K562 (cell line): ENCODE measurements at regions not wholly inside any gene's neighbourhood (a gene's known extent, or its start where the extent isn't known, plus 50 kb on each side); places are given as distances from the start of the nearest gene placed in this dataset.

ENCODE experiments used
- ATAC-seq: fragments of 200-7000 bp; cut with Tn5 transposase; 3 replicates; pipeline ENCODE4 v1.9.1; 2020; ENCODE audit warnings: moderate library complexity
- BruUV-seq: library from RNA; stranded (reverse); fragments of 400-500 nt; replicated peaks from 2 replicates; lab custom pipeline; 2021; lab: Mats Ljungman, UMichigan
- CTCF ChIA-PET: fragments of 300-600 bp; formaldehyde crosslinking; extraction: SDS; loops from one replicate; lab custom pipeline; 2021; ENCODE audit warnings: low intra/inter-chr PET ratio; lab: Yijun Ruan, JAX
- POLR2A ChIA-PET: fragments of 300-600, 350-650 bp; sonication (Branson Sonifier 250); formaldehyde crosslinking; extraction: SDS; loops from one replicate; lab custom pipeline; 2021; ENCODE audit warnings: antibody characterized with exemption, inconsistent platforms; lab: Yijun Ruan, JAX
- DNase-seq, 4 experiments: peaks; one replicate each; pipeline versions ENCODE4 v3.0.0 to v3.0.0-alpha.2; 2011 to 2018; ENCODE audit warnings: low spot score in 3 of 4, mixed read lengths in 3 of 4; ENCODE audit errors: extremely low read depth in 1 of 4
- FAIRE-seq: peaks from 2 replicates; lab custom pipeline; 2011; peaks lifted over from hg19 to GRCh38; lab: Jason Lieb, UNC
- H2AFZ ChIP-seq: 2 replicates; pipeline ENCODE4 v1.6.0; 2011; ENCODE audit warnings: low read depth, low read length, control low read depth, inconsistent platforms
- H3K27ac ChIP-seq: fragments of 200-600 bp; 3 replicates; pipeline ENCODE4 v1.8.0; 2011; ENCODE audit warnings: low read depth, mild to moderate bottlenecking, control low read depth, inconsistent platforms, low read length, moderate library complexity, mixed read lengths; ENCODE audit errors: extremely low read depth
- H3K27me3 ChIP-seq, 2 experiments: fragments of 300-600 bp in 1 of 2; 2 replicates in 1 of 2; 3 replicates in 1 of 2; pipeline versions ENCODE4 v1.6.0 to v1.8.0; 2011; ENCODE audit warnings: inconsistent platforms in 2 of 2, low read length in 2 of 2, mild to moderate bottlenecking in 1 of 2, mixed read lengths in 1 of 2, moderate library complexity in 1 of 2; ENCODE audit not compliant: control insufficient read depth in 2 of 2, insufficient read depth in 2 of 2
- H3K36me3 ChIP-seq: fragments of 300-600 bp; 3 replicates; pipeline ENCODE4 v1.8.0; 2011; ENCODE audit warnings: mild to moderate bottlenecking, low read length, inconsistent platforms; ENCODE audit not compliant: control insufficient read depth, insufficient read depth
- H3K4me1 ChIP-seq, 2 experiments: fragments of 200-600 bp in 1 of 2; replicated peaks in 1 of 2; 2 replicates in 1 of 2; 3 replicates in 1 of 2; pipeline versions ENCODE4 v1.5.1 to v1.8.0; 2011; ENCODE audit warnings: inconsistent platforms in 2 of 2, low read length in 2 of 2, mild to moderate bottlenecking in 1 of 2, mixed read lengths in 1 of 2, moderate library complexity in 1 of 2; ENCODE audit not compliant: control insufficient read depth in 2 of 2, insufficient read depth in 2 of 2
- H3K4me2 ChIP-seq: 2 replicates; pipeline ENCODE4 v1.6.1; 2011; ENCODE audit warnings: low read length, control low read depth, inconsistent platforms, mixed read lengths; ENCODE audit not compliant: insufficient read depth
- H3K4me3 ChIP-seq: fragments of 200-600 bp; sonication (generic), shearing (Covaris generic); 2 replicates; pipeline ENCODE4 v1.5.1; 2016; ENCODE audit warnings: control low read depth, inconsistent platforms
- H3K79me2 ChIP-seq: fragments of 200-600 bp; 3 replicates; pipeline ENCODE4 v1.8.0; 2011; ENCODE audit warnings: low read length, inconsistent platforms; ENCODE audit not compliant: control insufficient read depth, insufficient read depth
- H3K9ac ChIP-seq, 2 experiments: 2 replicates each; pipeline versions ENCODE4 v1.6.0 to v1.6.1; 2011; ENCODE audit warnings: low read depth in 2 of 2, low read length in 2 of 2, control low read depth in 1 of 2, inconsistent platforms in 1 of 2, mild to moderate bottlenecking in 1 of 2, mixed read lengths in 1 of 2; ENCODE audit not compliant: insufficient read depth in 1 of 2
- H3K9me1 ChIP-seq: one replicate; pipeline ENCODE4 v1.6.0; 2011; ENCODE audit warnings: inconsistent platforms, mild to moderate bottlenecking, low read length, moderate library complexity; ENCODE audit not compliant: control insufficient read depth, insufficient read depth
- H3K9me3 ChIP-seq: replicated peaks from 2 replicates; pipeline ENCODE4 v1.5.1; 2011; ENCODE audit warnings: low read depth, low read length, inconsistent platforms; ENCODE audit not compliant: control insufficient read depth, insufficient read depth
- H4K20me1 ChIP-seq: replicated peaks from 2 replicates; pipeline ENCODE4 v1.6.1; 2011; ENCODE audit warnings: low read length, inconsistent platforms, mixed read lengths; ENCODE audit not compliant: control insufficient read depth, insufficient read depth
- CCAR2 ChIP-seq: fragments of 200-400 bp; formaldehyde crosslinking; IDR thresholded peaks from 2 replicates; pipeline ENCODE4 v1.6.1; 2017; ENCODE audit warnings: mild to moderate bottlenecking, low read depth, low read length
- FOXP1 ChIP-seq: sonication (generic); formaldehyde crosslinking; IDR thresholded peaks from 2 replicates; pipeline ENCODE4 v1.8.0; 2022; ENCODE audit warnings: mild to moderate bottlenecking, missing genetic modification reagents
- HNRNPLL ChIP-seq: fragments of 200-400 bp; formaldehyde crosslinking; IDR thresholded peaks from 2 replicates; pipeline ENCODE4 v1.6.1; 2017; ENCODE audit warnings: low read length, low read depth, mild to moderate bottlenecking; ENCODE audit not compliant: poor library complexity, severe bottlenecking
- MTA2 ChIP-seq: fragments of 450-650 bp; IDR thresholded peaks from 2 replicates; pipeline ENCODE4 v1.6.1; 2016; ENCODE audit warnings: low read depth
- PYGO2 ChIP-seq: fragments of 450-650 bp; IDR thresholded peaks from 2 replicates; pipeline ENCODE4 v1.6.1; 2016; ENCODE audit warnings: mild to moderate bottlenecking, missing genetic modification characterization, moderate library complexity, missing compliant biosample characterization
- XRCC3 ChIP-seq: fragments of 450-650 bp; IDR thresholded peaks from 2 replicates; pipeline ENCODE4 v1.6.1; 2017; ENCODE audit warnings: mild to moderate bottlenecking, moderate library complexity
- WGBS: fragments of 100-300 bp; shearing (Covaris generic); methylation state at CpG from one replicate; pipeline ENCODE4 v1.1.6; 2016; ENCODE audit warnings: low coverage, mixed read lengths; ENCODE audit not compliant: insufficient coverage; ENCODE audit errors: missing lambda C conversion rate; 5-methylcytosine and 5-hydroxymethylcytosine counted together
- in situ Hi-C: fragments of 300-500 bp; cut with MboI; formaldehyde crosslinking; loops from 4 replicates; pipeline ENCODE4 v1.15.0; 2018; ENCODE audit warnings: inconsistent platforms, mixed read lengths
- intact Hi-C: fragments of 100-400 bp; cut with micrococcal nuclease; formaldehyde crosslinking; loops from 2 replicates; pipeline ENCODE4 v1.14.2; 2022
- TF ChIP-seq, protein P1 (sequence below): fragments of 250-450 bp; sonication (Bioruptor Pico); IDR thresholded peaks from 2 replicates; pipeline ENCODE4 v1.8.0; 2022; ENCODE audit warnings: moderate library complexity, mild to moderate bottlenecking, inconsistent platforms

DNA sequence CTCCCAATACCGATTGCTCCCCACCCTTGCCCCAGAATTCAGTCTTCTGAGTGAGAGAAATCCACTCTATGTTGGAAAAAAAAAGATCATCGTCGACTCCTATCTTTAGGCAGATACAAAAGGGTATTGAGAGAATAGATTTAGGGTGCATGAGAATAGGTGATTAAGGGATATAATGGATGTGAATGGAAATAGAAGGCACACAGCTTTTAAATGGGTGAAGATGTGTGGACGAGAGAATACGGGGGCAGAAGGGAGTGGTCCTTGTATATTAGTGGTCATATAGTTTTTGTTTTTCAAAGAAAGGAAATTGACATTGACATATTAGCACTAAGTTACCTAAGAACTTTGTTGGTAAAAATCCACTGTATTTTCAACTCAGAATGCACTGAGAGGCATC is 98.6 kb upstream of the HDAC9 start:
- ChIA-PET POLR2A (no interaction called here), CTCF (no interaction called here)
- H3K9me1 ChIP-seq, result no peaks in the 10 kb centered on the region
- FAIRE-seq, result no peak
- no peaks in the 10 kb centered on the region for H3K36me3 ChIP-seq
- no peaks in the 10 kb centered on the region for H4K20me1 ChIP-seq
- in situ Hi-C loops (no loop called here), intact Hi-C loops (no loop called here)
- 0% methylated on average over 5 of the region's 5 CpGs for WGBS
- no peaks in the 10 kb centered on the region for H3K27me3 ChIP-seq
- no peak overlapping the region for H3K9ac ChIP-seq
- no TSS peak for BruUV-seq
- H3K4me3 ChIP-seq, result no peak overlapping the region
- H3K9me3 ChIP-seq, result no peaks in the 10 kb centered on the region
- H2AFZ ChIP-seq, result no peak overlapping the region
- no peak overlapping the region for H3K27ac ChIP-seq
- no peak for ATAC-seq
- TF ChIP-seq, protein P1, sequence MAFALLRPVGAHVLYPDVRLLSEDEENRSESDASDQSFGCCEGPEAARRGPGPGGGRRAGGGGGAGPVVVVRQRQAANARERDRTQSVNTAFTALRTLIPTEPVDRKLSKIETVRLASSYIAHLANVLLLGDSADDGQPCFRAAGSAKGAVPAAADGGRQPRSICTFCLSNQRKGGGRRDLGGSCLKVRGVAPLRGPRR (CRISPR knock-in tag), result no peak
- no peak for TF ChIP-seq XRCC3
- TF ChIP-seq PYGO2 (tag), result no peak
- no peak for TF ChIP-seq MTA2
- TF ChIP-seq HNRNPLL, result no peak
- TF ChIP-seq FOXP1 (CRISPR knock-in tag), result no peak
- TF ChIP-seq CCAR2, result no peak
- no peaks in the 10 kb centered on the region for H3K4me1 ChIP-seq
- no peak overlapping the region for H3K4me2 ChIP-seq
- no peaks in the 10 kb centered on the region for H3K79me2 ChIP-seq
- DNase-seq, result no peak
